RKO (cell line): ENCODE measurements at regions not wholly inside any gene's neighbourhood (a gene's known extent, or its start where the extent isn't known, plus 50 kb on each side); places are given as distances from the start of the nearest gene placed in this dataset.

ENCODE experiments used
- DNase-seq: peaks from one replicate; pipeline ENCODE4 v3.0.0-alpha.2; 2016; ENCODE audit warnings: low spot score

- no peak for DNase-seq
Measured at GRCh38 chr7:155138204-155138603, 68.1 kb downstream of the HTR5A start.

- no peak for DNase-seq
Measured at GRCh38 chr7:155141562-155141961, 71.4 kb downstream of the HTR5A start.

GRCh38 chr7:155143381-155143780 lies 73.3 kb downstream of the HTR5A start:
- no peak for DNase-seq

- DNase-seq = no peak
Measured at GRCh38 chr7:155144371-155144770, 74.2 kb downstream of the HTR5A start.

- DNase-seq = no peak
Measured at GRCh38 chr7:155145477-155146255, 75.5 kb downstream of the HTR5A start.

GRCh38 chr7:155147172-155147571 lies 77.0 kb downstream of the HTR5A start:
- DNase-seq = no peak

- DNase-seq = no peak
Measured at GRCh38 chr7:155147624-155148023, 77.5 kb downstream of the HTR5A start.

GRCh38 chr7:155153676-155154075 lies 83.6 kb downstream of the HTR5A start:
- no peak for DNase-seq

- no peak for DNase-seq
Measured at GRCh38 chr7:155154586-155154985, 84.5 kb downstream of the HTR5A start.

GRCh38 chr7:155161690-155162089 lies 91.6 kb downstream of the HTR5A start:
- no peak for DNase-seq

GRCh38 chr7:155162422-155162821 lies 92.3 kb downstream of the HTR5A start:
- DNase-seq = no peak

- no peak for DNase-seq
Measured at GRCh38 chr7:155163696-155164095, 93.6 kb downstream of the HTR5A start.

GRCh38 chr7:155164316-155164715 lies 94.2 kb downstream of the HTR5A start:
- DNase-seq = no peak

- DNase-seq = peak; percentile 19
Measured at GRCh38 chr7:155166108-155166507, 96.0 kb downstream of the HTR5A start.

- peak; percentile 97 for DNase-seq
Measured at GRCh38 chr7:155166673-155167370, 96.7 kb downstream of the HTR5A start.

- no peak for DNase-seq
Measured at GRCh38 chr7:155167706-155168365, 97.7 kb downstream of the HTR5A start.

GRCh38 chr7:155168597-155169480 lies 98.7 kb downstream of the HTR5A start:
- no peak for DNase-seq

- DNase-seq = no peak
Measured at GRCh38 chr7:155169498-155170065, 99.5 kb downstream of the HTR5A start.

- no peak for DNase-seq
Measured at GRCh38 chr7:155170331-155170730, 100.2 kb downstream of the HTR5A start.

GRCh38 chr7:155172141-155172540 lies 102.0 kb downstream of the HTR5A start:
- no peak for DNase-seq

- no peak for DNase-seq
Measured at GRCh38 chr7:155173905-155174304, 103.8 kb downstream of the HTR5A start.

- DNase-seq = no peak
Measured at GRCh38 chr7:155178096-155178495, 108.0 kb downstream of the HTR5A start.
